ENCODE measurements at regions not wholly inside any gene's neighbourhood (a gene's known extent, or its start where the extent isn't known, plus 50 kb on each side); places are given as distances from the start of the nearest gene placed in this dataset.

- no peak for DNase-seq (ENCODE audit: low read depth in 1 of 2, low spot score in 1 of 2)
Observed at GRCh38 chr4:164379694-164380093, 374.2 kb upstream of the SMIM31 start.

GRCh38 chr4:164381859-164382258 is 372.1 kb upstream of the SMIM31 start:
- DNase-seq (ENCODE audit: low read depth in 1 of 2, low spot score in 1 of 2) = no peak

- DNase-seq (ENCODE audit: low read depth in 1 of 2, low spot score in 1 of 2) = no peak
Observed at GRCh38 chr4:164383058-164383357, 370.9 kb upstream of the SMIM31 start.

GRCh38 chr4:164383358-164384220 is 370.3 kb upstream of the SMIM31 start:
- no peak for DNase-seq (ENCODE audit: low read depth in 1 of 2, low spot score in 1 of 2)

- DNase-seq (ENCODE audit: low read depth in 1 of 2, low spot score in 1 of 2) = no peak
Observed at GRCh38 chr4:164384416-164384815, 369.5 kb upstream of the SMIM31 start.

GRCh38 chr4:164396439-164396838 is 357.5 kb upstream of the SMIM31 start:
- DNase-seq (ENCODE audit: low read depth in 1 of 2, low spot score in 1 of 2) = no peak

GRCh38 chr4:164402554-164402953 is 351.4 kb upstream of the SMIM31 start:
- DNase-seq (ENCODE audit: low read depth in 1 of 2, low spot score in 1 of 2) = no peak

GRCh38 chr4:164405774-164406173 is 348.2 kb upstream of the SMIM31 start:
- no peak for DNase-seq (ENCODE audit: low read depth in 1 of 2, low spot score in 1 of 2)

GRCh38 chr4:164408831-164409230 is 345.1 kb upstream of the SMIM31 start:
- DNase-seq (ENCODE audit: low read depth in 1 of 2, low spot score in 1 of 2) = no peak

GRCh38 chr4:164410401-164410800 is 343.5 kb upstream of the SMIM31 start:
- no peak for DNase-seq (ENCODE audit: low read depth in 1 of 2, low spot score in 1 of 2)

- DNase-seq (ENCODE audit: low read depth in 1 of 2, low spot score in 1 of 2) = no peak
Observed at GRCh38 chr4:164412246-164412645, 341.7 kb upstream of the SMIM31 start.

- no peak for DNase-seq (ENCODE audit: low read depth in 1 of 2, low spot score in 1 of 2)
Observed at GRCh38 chr4:164413743-164414142, 340.2 kb upstream of the SMIM31 start.

GRCh38 chr4:164423819-164424218 is 330.1 kb upstream of the SMIM31 start:
- DNase-seq (ENCODE audit: low read depth in 1 of 2, low spot score in 1 of 2) = no peak

GRCh38 chr4:164424846-164425245 is 329.1 kb upstream of the SMIM31 start:
- DNase-seq (ENCODE audit: low read depth in 1 of 2, low spot score in 1 of 2) = no peak

- DNase-seq (ENCODE audit: low read depth in 1 of 2, low spot score in 1 of 2) = no peak
Observed at GRCh38 chr4:164428561-164428960, 325.4 kb upstream of the SMIM31 start.

GRCh38 chr4:164438321-164438720 is 315.6 kb upstream of the SMIM31 start:
- DNase-seq (ENCODE audit: low read depth in 1 of 2, low spot score in 1 of 2) = no peak

- no peak for DNase-seq (ENCODE audit: low read depth in 1 of 2, low spot score in 1 of 2)
Observed at GRCh38 chr4:164439037-164439436, 314.9 kb upstream of the SMIM31 start.

GRCh38 chr4:164440199-164440598 is 313.7 kb upstream of the SMIM31 start:
- DNase-seq (ENCODE audit: low read depth in 1 of 2, low spot score in 1 of 2) = no peak

GRCh38 chr4:164441109-164441508 is 312.8 kb upstream of the SMIM31 start:
- no peak for DNase-seq (ENCODE audit: low read depth in 1 of 2, low spot score in 1 of 2)

GRCh38 chr4:164442180-164442579 is 311.8 kb upstream of the SMIM31 start:
- no peak for DNase-seq (ENCODE audit: low read depth in 1 of 2, low spot score in 1 of 2)

GRCh38 chr4:164446516-164446915 is 307.4 kb upstream of the SMIM31 start:
- no peak for DNase-seq (ENCODE audit: low read depth in 1 of 2, low spot score in 1 of 2)

GRCh38 chr4:164461901-164462300 is 292.0 kb upstream of the SMIM31 start:
- no peak for DNase-seq (ENCODE audit: low read depth in 1 of 2, low spot score in 1 of 2)

GRCh38 chr4:164462471-164462870 is 291.5 kb upstream of the SMIM31 start:
- DNase-seq (ENCODE audit: low read depth in 1 of 2, low spot score in 1 of 2) = no peak
